CD4-positive, alpha-beta memory T cell (primary cell): ENCODE measurements at regions not wholly inside any gene's neighbourhood (a gene's known extent, or its start where the extent isn't known, plus 50 kb on each side); places are given as distances from the start of the nearest gene placed in this dataset.
"Not testable (repeated sequence)": the region's sequence is repeated elsewhere in the genome, so short reads cannot be mapped to it uniquely, and the experiment has no call there.

Experiments
- CTCF ChIA-PET: fragments of 350-600 bp; sonication (Branson Sonifier 250); formaldehyde crosslinking; loops from one replicate; lab custom pipeline; 2021; ENCODE audit warnings: inconsistent platforms; ENCODE audit not compliant: partially characterized antibody; lab: Charles Lee
- POLR2A ChIA-PET: fragments of 350-600 bp; sonication (Branson Sonifier 250); formaldehyde crosslinking; loops from one replicate; lab custom pipeline; 2021; ENCODE audit not compliant: partially characterized antibody; lab: Charles Lee
- DNase-seq, 5 donors: peaks; one replicate each; pipeline versions ENCODE4 v3.0.0 to v3.0.0-alpha.2; 2020 to 2022; ENCODE audit warnings: mixed read lengths in 1 of 5
- H3K27ac ChIP-seq: one replicate; pipeline ENCODE4 v1.7.0; 2013; ENCODE audit warnings: low read depth, low read length
- H3K27me3 ChIP-seq: 2 replicates; pipeline ENCODE4 v1.7.0; 2013; ENCODE audit warnings: mild to moderate bottlenecking, low read length, moderate library complexity; ENCODE audit not compliant: insufficient read depth
- H3K36me3 ChIP-seq: 2 replicates; pipeline ENCODE4 v1.7.0; 2013; ENCODE audit warnings: mild to moderate bottlenecking, low read length, moderate library complexity; ENCODE audit not compliant: insufficient read depth
- H3K4me1 ChIP-seq: 2 replicates; pipeline ENCODE4 v1.7.0; 2013; ENCODE audit warnings: mild to moderate bottlenecking, low read length, moderate library complexity; ENCODE audit not compliant: insufficient read depth
- H3K4me3 ChIP-seq, 2 donors: one replicate each; pipeline ENCODE4 v1.7.0; 2013; ENCODE audit warnings: low read length in 2 of 2, mild to moderate bottlenecking in 1 of 2
- H3K9me3 ChIP-seq, 2 donors: one replicate each; pipeline ENCODE4 v1.7.0; 2013; ENCODE audit warnings: low read length in 2 of 2, control low read depth in 1 of 2; ENCODE audit not compliant: control insufficient read depth in 1 of 2
- H3K27ac Mint-ChIP-seq, 7 donors: one replicate each; pipeline ENCODE4 v1.8.0; 2020 to 2021; ENCODE audit warnings: mixed read lengths in 7 of 7, mild to moderate bottlenecking in 6 of 7, inconsistent platforms in 3 of 7, moderate library complexity in 3 of 7
- H3K27me3 Mint-ChIP-seq, 2 donors: one replicate each; pipeline ENCODE4 v1.8.0; 2020 to 2021; ENCODE audit warnings: mixed read lengths in 2 of 2
- H3K36me3 Mint-ChIP-seq, 2 donors: one replicate each; pipeline ENCODE4 v1.8.0; 2020 to 2021; ENCODE audit warnings: mixed read lengths in 2 of 2, inconsistent platforms in 1 of 2, mild to moderate bottlenecking in 1 of 2
- H3K4me1 Mint-ChIP-seq, 4 donors: one replicate each; pipeline ENCODE4 v1.8.0; 2020 to 2021; ENCODE audit warnings: mixed read lengths in 4 of 4, mild to moderate bottlenecking in 1 of 4
- H3K4me3 Mint-ChIP-seq, 8 donors: one replicate each; pipeline ENCODE4 v1.8.0; 2020 to 2021; ENCODE audit warnings: mixed read lengths in 8 of 8, mild to moderate bottlenecking in 7 of 8, moderate library complexity in 6 of 8, inconsistent platforms in 3 of 8
- H3K9me3 Mint-ChIP-seq, 8 donors: one replicate each; pipeline ENCODE4 v1.8.0; 2020 to 2021; ENCODE audit warnings: mixed read lengths in 8 of 8, mild to moderate bottlenecking in 5 of 8, inconsistent platforms in 3 of 8, moderate library complexity in 1 of 8
- intact Hi-C: fragments of 100-400 bp; cut with micrococcal nuclease; formaldehyde crosslinking; loops from one replicate; pipeline ENCODE4 v1.15.1; 2023

- no peaks in the 10 kb centered on the region for H3K9me3 Mint-ChIP-seq
Measured at GRCh38 chr4:169846396-169846795, 88.7 kb upstream of the HPF1 start.

GRCh38 chr4:169841776-169842175 is 84.0 kb upstream of the HPF1 start:
- Mint-ChIP-seq H3K9me3 (peaks cover 0 to 7% (median under 1%) of the 10 kb centered on the region in 8 donors), H3K4me3 (no peak overlapping the region)
- H3K36me3 ChIP-seq: no peaks in the 10 kb centered on the region

More at GRCh38 chr4:169846396-169846795, 88.7 kb upstream of the HPF1 start:
- Histone ChIP-seq H3K36me3 (no peaks in the 10 kb centered on the region), H3K9me3 (no peaks in the 10 kb centered on the region), H3K4me1 (no peaks in the 10 kb centered on the region), H3K27ac (no peak overlapping the region), H3K4me3 (no peak overlapping the region), H3K27me3 (no peaks in the 10 kb centered on the region)
- Mint-ChIP-seq H3K36me3 (no peaks in the 10 kb centered on the region), H3K4me3 (no peak overlapping the region), H3K27me3 (peaks cover 5 to 23% of the 10 kb centered on the region in 2 donors), H3K4me1 (no peaks in the 10 kb centered on the region), H3K27ac (no peak overlapping the region)
- no peak for DNase-seq
- intact Hi-C loops: no loop called here
- ChIA-PET POLR2A (no interaction called here), CTCF (no interaction called here)

GRCh38 chr4:169840554-169840953 is 82.8 kb upstream of the HPF1 start:
- no peaks in the 10 kb centered on the region for H3K27me3 ChIP-seq
- ChIA-PET CTCF (no interaction called here), POLR2A (no interaction called here)
- H3K27ac ChIP-seq: no peak overlapping the region
- Mint-ChIP-seq H3K9me3 (peaks cover 0 to 7% (median under 1%) of the 10 kb centered on the region in 8 donors), H3K4me1 (no peaks in the 10 kb centered on the region), H3K36me3 (no peaks in the 10 kb centered on the region), H3K4me3 (no peak overlapping the region), H3K27me3 (peaks cover 1 to 11% of the 10 kb centered on the region in 2 donors), H3K27ac (no peak overlapping the region)
- no peak overlapping the region for H3K4me3 ChIP-seq
- no peak for DNase-seq
- H3K9me3 ChIP-seq: no peaks in the 10 kb centered on the region
- no peaks in the 10 kb centered on the region for H3K4me1 ChIP-seq
- no peaks in the 10 kb centered on the region for H3K36me3 ChIP-seq
- intact Hi-C loops: no loop called here

More at GRCh38 chr4:169841776-169842175, 84.0 kb upstream of the HPF1 start:
- Mint-ChIP-seq H3K36me3 (no peaks in the 10 kb centered on the region), H3K4me1 (no peaks in the 10 kb centered on the region), H3K27ac (no peak overlapping the region), H3K27me3 (peaks cover 1 to 15% of the 10 kb centered on the region in 2 donors)
- intact Hi-C loops: no loop called here
- no peak overlapping the region for H3K4me3 ChIP-seq
- H3K9me3 ChIP-seq: no peaks in the 10 kb centered on the region
- ChIA-PET CTCF (no interaction called here), POLR2A (no interaction called here)
- H3K27me3 ChIP-seq: no peaks in the 10 kb centered on the region
- H3K27ac ChIP-seq: no peak overlapping the region
- H3K4me1 ChIP-seq: no peaks in the 10 kb centered on the region
- DNase-seq: no peak

GRCh38 chr4:169828329-169828728 is 70.6 kb upstream of the HPF1 start:
- intact Hi-C loops, H3K27ac Mint-ChIP-seq: not testable (repeated sequence)

GRCh38 chr4:169826634-169827187 is 69.0 kb upstream of the HPF1 start:
- H3K4me3 ChIP-seq: no peak overlapping the region
- intact Hi-C loops: no loop called here
- ChIA-PET POLR2A (no interaction called here), CTCF (interaction anchor here (2.4 kb wide), 1 partner anchor 16 kb away, joined by 14 read pairs; no protein-coding TSS in a partner anchor)
- peaks cover 2 to 8% of the 10 kb centered on the region in 2 donors for H3K27me3 Mint-ChIP-seq
- no peak for DNase-seq
- no peaks in the 10 kb centered on the region for H3K36me3 Mint-ChIP-seq
- H3K27me3 ChIP-seq: no peaks in the 10 kb centered on the region
- H3K4me1 ChIP-seq: peaks cover 8% of the 10 kb centered on the region
- no peak overlapping the region for H3K4me3 Mint-ChIP-seq
- peaks cover 0 to 4% (median 0%) of the 10 kb centered on the region in 8 donors for H3K9me3 Mint-ChIP-seq
- H3K27ac ChIP-seq: no peak overlapping the region
- H3K36me3 ChIP-seq: no peaks in the 10 kb centered on the region
- H3K27ac Mint-ChIP-seq: no peak overlapping the region
- peaks cover 2 to 9% (median 7%) of the 10 kb centered on the region in 4 donors for H3K4me1 Mint-ChIP-seq
- no peaks in the 10 kb centered on the region for H3K9me3 ChIP-seq

More at GRCh38 chr4:169828329-169828728, 70.6 kb upstream of the HPF1 start:
- H3K27me3 ChIP-seq, DNase-seq, H3K36me3 Mint-ChIP-seq, H3K4me3 Mint-ChIP-seq, H3K9me3 Mint-ChIP-seq, CTCF ChIA-PET, H3K4me3 ChIP-seq, H3K27ac ChIP-seq, H3K27me3 Mint-ChIP-seq, H3K4me1 ChIP-seq, POLR2A ChIA-PET, H3K9me3 ChIP-seq, H3K36me3 ChIP-seq, H3K4me1 Mint-ChIP-seq: not testable (repeated sequence)

- peak in 4 of 5 donors; percentile 9 to 33 (median 20) for DNase-seq
- Histone ChIP-seq H3K27ac (no peak overlapping the region), H3K9me3 (no peaks in the 10 kb centered on the region), H3K4me1 (peaks cover 8% of the 10 kb centered on the region), H3K4me3 (no peak overlapping the region), H3K36me3 (no peaks in the 10 kb centered on the region), H3K27me3 (no peaks in the 10 kb centered on the region)
- CTCF ChIA-PET: interaction anchor here (0.7 to 2.1 kb wide), 6 partner anchors 9 to 210 kb away, joined by 3 to 24 read pairs (median 4); no protein-coding TSS in a partner anchor
- Mint-ChIP-seq H3K27me3 (peaks cover 4 to 5% of the 10 kb centered on the region in 2 donors), H3K4me1 (peaks cover 3 to 9% (median 8%) of the 10 kb centered on the region in 4 donors), H3K4me3 (peak overlapping the region in 3 of 8 donors; percentile 25 to 63 (median 27)), H3K27ac (peak overlapping the region in 1 of 7 donors; percentile 13), H3K9me3 (peaks cover 0 to 4% (median 0%) of the 10 kb centered on the region in 8 donors), H3K36me3 (no peaks in the 10 kb centered on the region)
- intact Hi-C loops: no loop called here
- POLR2A ChIA-PET: no interaction called here
Measured at GRCh38 chr4:169823685-169824084, 65.9 kb upstream of the HPF1 start.

GRCh38 chr4:169821402-169821801 is 63.7 kb upstream of the HPF1 start:
- Mint-ChIP-seq H3K27me3 (peaks cover 6 to 11% of the 10 kb centered on the region in 2 donors), H3K27ac (no peak overlapping the region), H3K4me1 (peaks cover 7 to 10% (median 9%) of the 10 kb centered on the region in 4 donors), H3K9me3 (peaks cover 0 to 1% (median 0%) of the 10 kb centered on the region in 8 donors), H3K36me3 (no peaks in the 10 kb centered on the region), H3K4me3 (no peak overlapping the region)
- intact Hi-C loops: no loop called here
- H3K36me3 ChIP-seq: no peaks in the 10 kb centered on the region
- H3K27me3 ChIP-seq: no peaks in the 10 kb centered on the region
- POLR2A ChIA-PET: no interaction called here
- CTCF ChIA-PET: interaction anchor here (2.6 kb wide), 1 partner anchor 11 kb away, joined by 13 read pairs; no protein-coding TSS in a partner anchor
- H3K4me3 ChIP-seq: no peak overlapping the region
- H3K9me3 ChIP-seq: no peaks in the 10 kb centered on the region
- H3K27ac ChIP-seq: no peak overlapping the region
- no peak for DNase-seq
- peaks cover 8% of the 10 kb centered on the region for H3K4me1 ChIP-seq
